ENCODE measurements at regions not wholly inside any gene's neighbourhood (a gene's known extent, or its start where the extent isn't known, plus 50 kb on each side); places are given as distances from the start of the nearest gene placed in this dataset.
A peak's percentile ranks its signal among the peaks of the same experiment; 100 is the strongest.

DNA sequence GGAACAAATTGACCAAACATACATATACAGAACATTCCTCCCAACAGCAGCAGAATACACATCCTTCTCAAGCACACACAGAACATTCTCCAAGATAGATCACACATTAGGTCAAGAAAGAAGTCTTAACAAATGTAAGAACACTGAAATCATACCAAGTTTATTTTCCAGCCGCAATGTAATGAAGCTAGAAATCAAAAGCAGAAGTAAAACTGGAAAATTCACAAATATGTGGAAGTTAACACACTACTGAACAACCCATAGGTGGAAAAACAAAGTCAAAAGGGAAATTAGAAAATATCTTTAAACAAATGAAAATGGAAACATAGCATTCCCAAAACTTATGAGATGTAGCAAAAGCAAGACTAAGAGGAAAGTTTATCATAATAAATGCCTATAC lies 692.6 kb downstream of the DIAPH3 start:
- no peak for DNase-seq

- no peak for DNase-seq
Measured at GRCh38 chr13:59472134-59472533, 691.6 kb downstream of the DIAPH3 start.

DNA sequence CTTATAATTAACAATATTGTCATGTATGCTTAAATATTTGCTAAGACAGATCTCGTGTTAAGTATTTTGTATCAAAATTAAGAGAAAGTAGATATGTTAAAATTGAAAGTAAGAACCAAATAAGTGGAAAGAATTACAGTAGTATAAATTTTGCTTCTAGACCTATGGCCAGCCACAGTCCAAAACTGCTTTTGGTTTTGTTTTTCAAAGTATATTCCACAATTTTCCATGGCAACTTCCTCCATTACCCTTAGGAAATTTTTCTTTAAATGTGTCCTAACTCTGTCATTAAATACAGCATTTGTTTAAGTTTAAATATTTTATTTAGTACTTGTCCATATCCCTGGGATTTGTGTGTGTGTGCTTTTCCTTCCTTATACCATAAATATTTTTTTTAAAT lies 689.0 kb downstream of the DIAPH3 start:
- DNase-seq = no peak

DNA sequence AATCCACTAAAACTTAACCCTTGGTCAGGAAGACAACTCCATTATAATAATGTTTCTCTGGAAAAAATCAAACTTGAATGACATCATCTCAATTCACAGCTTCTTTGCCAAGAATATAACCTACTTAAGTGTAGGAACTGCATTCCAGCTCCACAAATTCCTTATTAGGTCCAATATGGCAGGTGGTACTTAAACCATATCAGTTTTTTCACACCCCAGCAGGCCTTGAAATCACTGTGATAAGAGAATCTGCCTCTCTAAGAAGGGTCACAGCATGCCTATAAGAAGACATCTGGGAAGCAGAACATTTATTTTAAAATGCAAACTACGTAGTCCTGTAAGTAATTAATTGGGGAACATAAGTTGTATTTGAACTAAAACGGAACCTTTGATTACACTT lies 687.8 kb downstream of the DIAPH3 start:
- DNase-seq = no peak

DNA sequence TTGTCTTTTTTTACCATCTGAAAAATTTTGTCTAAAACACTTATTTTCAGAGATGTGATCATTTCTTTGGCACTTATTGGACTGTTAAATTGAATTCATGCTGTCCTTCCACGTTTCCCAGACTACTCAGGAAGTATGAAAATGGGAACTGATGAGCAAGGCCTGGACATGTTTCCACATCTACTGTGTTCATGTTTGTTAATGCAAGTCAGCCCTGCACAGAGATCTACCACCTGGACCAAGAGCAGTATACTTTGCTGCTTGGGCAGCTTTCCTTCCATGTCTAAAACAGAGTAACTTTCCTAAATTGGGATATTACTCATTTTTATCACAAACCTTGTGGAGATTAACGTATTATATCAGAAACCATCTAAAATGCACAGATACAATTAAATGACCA lies 687.4 kb downstream of the DIAPH3 start:
- DNase-seq = peak; percentile 34

GRCh38 chr13:59477011-59477410 lies 686.7 kb downstream of the DIAPH3 start:
- no peak for DNase-seq

DNA sequence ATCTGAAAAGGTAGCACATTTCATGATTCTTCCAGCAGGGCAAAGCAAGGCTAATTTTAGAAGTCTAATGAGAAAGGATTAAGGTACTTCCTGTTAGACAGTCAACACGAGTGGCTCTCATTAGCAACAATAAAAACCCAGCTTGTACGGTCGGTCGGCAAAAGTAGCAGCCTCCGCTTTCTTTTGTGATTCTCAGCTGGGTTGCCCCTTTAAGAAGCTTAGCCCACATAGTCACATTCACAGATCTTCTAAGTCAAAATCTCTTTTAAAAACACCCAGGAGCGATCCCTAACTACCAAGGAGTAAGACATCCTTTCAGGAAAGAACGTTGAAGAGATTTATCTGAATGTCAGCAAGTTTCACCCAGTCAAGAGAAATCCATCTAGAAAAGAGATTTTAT lies 684.8 kb downstream of the DIAPH3 start:
- no peak for DNase-seq

DNA sequence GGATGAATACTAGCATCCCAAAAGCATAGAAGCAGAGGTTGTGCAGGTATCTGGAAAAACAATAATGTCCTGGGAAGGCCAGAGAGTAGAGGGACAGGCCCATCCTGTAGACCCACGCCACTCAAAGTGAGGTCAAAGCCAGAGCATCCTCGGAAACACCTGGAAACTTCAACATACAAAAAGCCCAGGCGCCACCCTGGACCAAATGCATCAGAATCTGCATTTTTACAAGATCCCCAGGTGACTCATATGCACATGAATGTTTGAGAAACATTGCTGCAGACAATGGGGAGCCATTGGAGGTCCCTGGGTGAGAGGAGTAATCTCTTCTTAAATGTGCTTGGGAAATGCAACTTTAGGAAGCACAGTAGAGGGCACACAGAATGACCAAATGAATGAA lies 684.1 kb downstream of the DIAPH3 start:
- no peak for DNase-seq

DNA sequence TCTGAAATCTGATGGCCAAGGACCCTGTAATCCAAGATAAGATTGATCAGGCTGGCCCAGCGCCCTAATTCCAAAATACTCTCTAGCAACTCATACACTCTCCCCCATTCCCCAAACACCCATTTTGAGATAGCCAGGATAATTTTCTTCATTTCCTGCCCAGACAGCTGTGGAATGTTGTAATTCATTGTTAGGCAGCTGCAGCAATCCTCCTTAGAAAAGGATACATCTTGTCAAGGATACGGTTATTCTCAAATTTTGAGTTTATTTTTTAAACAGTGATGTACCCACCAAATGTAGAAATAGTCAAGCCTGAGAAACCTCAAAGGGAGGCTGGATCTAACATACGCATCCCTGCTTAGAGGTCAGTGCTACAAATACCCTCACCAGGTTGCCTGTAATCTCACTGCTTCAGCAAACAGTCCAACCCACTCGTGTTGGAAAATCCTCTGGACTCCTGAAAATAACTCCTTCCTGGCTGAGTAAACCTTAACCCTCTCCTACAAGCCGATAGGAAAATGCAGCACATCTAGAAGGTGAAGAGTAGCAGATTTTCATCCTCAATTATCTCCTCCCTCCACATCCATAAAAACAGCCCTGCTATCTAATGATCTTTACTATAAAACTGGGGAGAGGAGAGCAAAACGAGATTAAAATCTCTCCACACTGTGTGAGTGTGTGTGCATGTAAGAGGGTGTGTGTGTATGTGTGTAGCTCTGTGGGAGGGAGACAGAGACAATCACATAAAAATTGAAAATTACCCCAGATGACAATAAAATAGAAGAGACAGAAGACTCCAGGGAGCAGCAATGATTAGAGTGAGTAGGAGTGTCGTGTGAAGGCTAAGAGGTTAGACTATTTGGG lies 683.1 kb downstream of the DIAPH3 start:
- DNase-seq = peak; percentile 38

DNA sequence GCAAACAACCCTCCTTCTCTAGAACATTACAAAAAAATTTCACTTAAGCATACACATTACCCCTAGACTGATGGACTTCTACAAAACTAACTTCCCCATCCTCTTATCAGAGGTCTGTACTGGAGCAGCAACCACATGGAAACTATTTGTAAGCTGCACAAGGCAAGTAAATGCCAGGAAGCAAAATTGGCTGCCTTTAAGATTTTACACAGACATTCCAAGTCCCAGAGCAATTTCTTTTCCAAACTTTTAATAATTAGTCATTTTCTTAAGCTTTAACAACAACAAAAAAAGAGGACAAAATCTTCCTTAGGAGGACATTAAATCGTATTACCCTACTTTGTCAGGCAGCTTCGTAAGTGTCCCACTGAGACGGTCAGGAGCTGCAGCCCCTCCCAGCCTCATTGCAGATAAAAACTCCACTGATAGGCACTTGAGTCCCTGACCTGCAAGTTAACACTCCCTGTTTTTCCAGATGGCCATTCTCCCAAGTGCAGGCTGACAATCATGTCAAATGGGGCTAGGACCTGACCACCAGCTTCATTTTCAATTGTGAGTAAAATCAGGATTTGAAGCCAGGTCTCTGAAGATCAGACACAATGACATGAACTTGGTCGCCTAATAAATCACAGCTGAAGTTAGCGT lies 680.1 kb downstream of the DIAPH3 start:
- DNase-seq = peak; percentile 32

DNA sequence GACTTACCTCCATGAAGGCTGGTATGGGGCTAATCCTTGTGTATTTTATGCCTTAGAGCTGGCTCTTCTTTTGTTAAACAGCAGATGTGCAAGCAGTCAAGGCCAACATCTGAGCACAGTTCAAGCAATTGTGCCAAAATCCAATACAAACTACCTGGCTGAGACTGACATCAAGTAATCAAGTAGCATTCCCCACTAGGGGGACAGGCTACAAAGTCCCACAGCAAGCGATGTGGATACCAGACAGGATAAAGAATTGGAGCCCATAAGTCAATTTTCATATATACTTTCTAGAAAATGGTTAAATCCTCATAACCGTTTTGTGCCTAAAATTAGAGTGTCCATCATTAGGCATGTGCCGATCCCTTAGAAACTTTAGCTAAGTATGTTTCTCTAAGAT lies 675.8 kb downstream of the DIAPH3 start:
- DNase-seq = no peak

DNA sequence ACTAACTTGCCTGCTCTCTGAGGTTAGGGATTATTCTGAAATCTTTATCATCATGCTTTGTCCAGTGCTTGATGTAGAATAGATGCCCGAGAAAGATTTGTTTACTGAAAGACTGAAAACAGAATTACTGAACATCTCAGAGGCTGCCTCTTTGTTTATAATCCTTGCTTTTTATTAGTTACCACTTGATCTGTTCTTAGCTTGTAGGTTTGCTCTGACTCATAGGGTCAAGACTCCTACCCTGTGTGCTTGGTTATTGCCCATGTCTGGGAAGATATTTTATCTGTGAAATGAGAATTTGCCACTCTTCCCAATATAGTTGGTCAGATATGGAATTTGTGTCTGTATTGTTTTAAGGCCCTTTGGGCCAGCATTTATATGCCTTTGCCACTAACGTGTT lies 675.3 kb downstream of the DIAPH3 start:
- DNase-seq = no peak

- DNase-seq = no peak
Measured at GRCh38 chr13:59490651-59491050, 673.1 kb downstream of the DIAPH3 start.

- no peak for DNase-seq
Measured at GRCh38 chr13:59492030-59492636, 671.6 kb downstream of the DIAPH3 start.

- no peak for DNase-seq
Measured at GRCh38 chr13:59493436-59493965, 670.2 kb downstream of the DIAPH3 start.

- no peak for DNase-seq
Measured at GRCh38 chr13:59494151-59494550, 669.6 kb downstream of the DIAPH3 start.

DNA sequence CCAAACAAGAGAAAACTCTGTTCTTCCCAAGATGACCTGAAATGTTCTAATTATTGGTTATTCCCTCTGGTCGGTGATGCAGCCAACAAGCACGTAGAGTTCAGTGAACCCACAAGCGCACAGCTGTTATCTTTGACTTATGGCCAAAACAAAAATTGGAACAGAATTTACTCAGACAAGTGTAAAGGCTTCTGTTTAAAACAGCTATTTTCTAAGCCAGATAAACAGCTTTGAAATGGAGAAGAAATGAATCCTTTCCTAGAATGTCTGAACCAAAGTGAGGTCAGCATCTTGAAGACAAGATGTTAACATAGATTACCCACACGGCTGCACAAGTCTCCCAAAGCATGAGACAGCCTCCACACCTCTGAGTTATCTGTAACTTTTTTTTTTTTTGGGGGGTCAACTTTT lies 669.2 kb downstream of the DIAPH3 start:
- peak; percentile 76 for DNase-seq

- no peak for DNase-seq
Measured at GRCh38 chr13:59495299-59495698, 668.4 kb downstream of the DIAPH3 start.

- DNase-seq = no peak
Measured at GRCh38 chr13:59495936-59496512, 667.7 kb downstream of the DIAPH3 start.

DNA sequence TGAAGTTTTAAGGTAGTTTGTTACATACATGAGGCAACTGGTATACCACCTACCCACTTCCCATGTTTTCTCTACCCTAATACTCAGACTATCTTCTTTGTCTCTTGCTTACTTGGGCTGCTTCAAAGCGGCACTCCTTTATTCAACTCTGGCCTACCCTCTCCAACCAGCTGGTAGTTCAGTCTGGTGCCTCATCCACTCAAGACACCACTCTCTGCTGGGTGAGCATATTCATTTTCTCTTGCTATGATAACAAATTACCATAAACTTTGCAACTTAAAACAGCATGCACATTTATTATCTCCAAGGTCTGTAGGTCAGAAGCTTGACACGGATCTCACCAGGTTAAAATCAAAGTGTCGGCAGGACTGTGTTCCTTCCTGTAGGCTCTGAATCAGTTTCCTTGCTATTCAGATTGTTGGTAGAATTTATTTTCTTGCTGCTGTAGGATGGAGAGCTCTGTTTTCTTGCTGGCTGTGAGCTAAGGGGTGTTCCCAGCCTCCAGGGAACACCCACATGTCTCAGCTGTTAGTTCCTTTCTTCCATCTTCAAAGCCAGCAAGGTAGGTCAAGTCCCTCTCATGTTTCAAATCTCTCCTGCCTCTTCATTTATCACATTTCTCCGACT lies 666.0 kb downstream of the DIAPH3 start:
- DNase-seq = no peak

DNA sequence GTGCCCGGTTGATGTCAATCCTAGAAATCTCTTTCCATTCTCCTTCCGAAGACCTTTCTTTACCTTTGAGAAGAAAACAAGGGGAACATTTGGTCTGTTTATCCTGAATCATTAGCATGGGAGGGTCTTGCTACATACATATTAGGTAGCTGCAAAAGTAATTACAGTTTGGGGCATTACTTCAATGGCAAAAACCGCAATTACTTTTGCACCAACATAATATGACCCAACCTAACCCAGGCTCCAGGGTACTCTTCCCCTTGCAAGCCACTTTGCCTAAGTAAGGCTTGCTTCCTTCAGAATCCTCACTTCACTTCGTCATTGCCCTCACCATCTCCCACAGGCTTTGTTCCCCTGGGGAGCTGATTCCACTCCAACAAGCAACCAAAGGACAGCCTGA lies 662.7 kb downstream of the DIAPH3 start:
- no peak for DNase-seq

DNA sequence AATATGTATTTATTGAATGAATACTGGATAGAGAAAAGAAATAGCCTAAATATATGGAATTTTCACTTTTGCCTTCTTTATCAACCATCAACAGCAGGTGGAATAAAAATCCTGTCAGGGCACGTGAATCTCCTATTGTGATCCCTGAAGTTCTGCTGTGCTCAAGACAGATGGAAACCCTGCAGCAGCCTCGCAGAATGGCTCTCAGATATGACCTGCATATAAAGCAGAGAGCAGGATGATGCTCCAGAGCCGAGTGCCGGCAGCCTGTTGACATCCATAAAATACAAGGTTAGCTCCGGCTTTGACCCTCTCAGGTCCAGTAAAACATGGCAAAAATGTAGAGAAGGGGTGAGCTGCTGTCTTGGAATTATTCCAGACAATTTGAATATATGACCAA lies 659.3 kb downstream of the DIAPH3 start:
- no peak for DNase-seq

DNA sequence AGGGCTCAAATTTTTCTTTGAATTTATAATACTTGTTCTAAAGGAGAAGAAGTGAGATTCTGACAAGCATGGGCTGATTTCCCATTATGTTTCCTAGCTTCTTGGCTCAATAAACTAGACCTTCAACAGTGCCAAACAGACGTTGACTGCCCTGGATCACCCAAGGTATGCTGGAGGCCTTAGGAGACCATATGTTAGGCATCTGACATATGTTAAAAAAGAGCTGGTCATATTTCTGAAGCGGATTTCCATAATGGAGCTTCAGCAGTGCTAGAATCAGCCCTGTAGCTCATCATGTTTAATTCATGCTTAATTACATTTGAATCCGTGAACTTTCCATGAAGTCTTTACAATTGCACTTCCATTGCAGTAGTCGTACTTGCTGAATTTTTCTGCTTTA lies 653.3 kb downstream of the DIAPH3 start:
- no peak for DNase-seq

Data from hindlimb muscle (tissue), 1 donor.